ENCODE measurements at regions not wholly inside any gene's neighbourhood (a gene's known extent, or its start where the extent isn't known, plus 50 kb on each side); places are given as distances from the start of the nearest gene placed in this dataset.

GRCh38 chr2:84373391-84373790 lies 85.7 kb downstream of the SUCLG1 start:
- no peak overlapping the region for H3K27ac Mint-ChIP-seq
- H3K9me3 Mint-ChIP-seq = peaks cover 0 to 3% (median 0%) of the 10 kb centered on the region in 6 donors
- H3K4me3 Mint-ChIP-seq = no peak overlapping the region
- DNase-seq = no peak
- H3K36me3 Mint-ChIP-seq = peaks cover 0 to 3% (median 0%) of the 10 kb centered on the region in 3 donors
- H3K4me1 Mint-ChIP-seq = no peaks in the 10 kb centered on the region
- peaks cover 0 to 3% (median 0%) of the 10 kb centered on the region in 3 donors for H3K27me3 Mint-ChIP-seq (ENCODE audit: low read depth in 3 of 3)

DNA sequence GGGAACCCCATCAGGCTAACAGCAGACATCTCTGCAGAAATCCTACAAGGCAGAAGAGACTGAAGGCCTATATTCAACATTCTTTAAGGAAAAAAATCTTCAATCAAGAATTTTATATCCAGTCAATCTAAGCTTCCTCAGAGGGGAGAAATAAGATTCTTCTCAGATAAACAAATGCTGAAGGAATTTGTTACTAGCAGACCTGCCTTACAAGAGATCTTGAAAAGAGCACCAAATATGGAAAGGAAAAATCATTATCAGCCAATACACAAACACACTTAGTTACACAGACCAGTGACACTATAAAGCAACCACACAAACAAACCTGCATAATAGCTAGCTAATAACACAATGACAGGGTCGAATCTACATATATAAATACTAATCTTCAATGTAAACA lies 96.5 kb downstream of the SUCLG1 start:
- Mint-ChIP-seq H3K27ac (no peak overlapping the region), H3K36me3 (peaks cover 0 to 5% (median 0%) of the 10 kb centered on the region in 3 donors), H3K4me3 (no peak overlapping the region), H3K9me3 (peaks cover 11 to 33% (median 19%) of the 10 kb centered on the region in 6 donors), H3K4me1 (no peaks in the 10 kb centered on the region), H3K27me3 (ENCODE audit: low read depth in 3 of 3) (peaks cover 2 to 9% (median 8%) of the 10 kb centered on the region in 3 donors)
- DNase-seq = no peak

- H3K27ac Mint-ChIP-seq = no peak overlapping the region
- no peak for DNase-seq
- H3K4me3 Mint-ChIP-seq = no peak overlapping the region
- no peaks in the 10 kb centered on the region for H3K4me1 Mint-ChIP-seq
- peaks cover 0 to 4% (median 0%) of the 10 kb centered on the region in 6 donors for H3K9me3 Mint-ChIP-seq
- peaks cover 2 to 9% (median 4%) of the 10 kb centered on the region in 3 donors for H3K27me3 Mint-ChIP-seq (ENCODE audit: low read depth in 3 of 3)
- H3K36me3 Mint-ChIP-seq = no peaks in the 10 kb centered on the region
Measured at GRCh38 chr2:84338069-84338468, 121.0 kb downstream of the SUCLG1 start.

DNA sequence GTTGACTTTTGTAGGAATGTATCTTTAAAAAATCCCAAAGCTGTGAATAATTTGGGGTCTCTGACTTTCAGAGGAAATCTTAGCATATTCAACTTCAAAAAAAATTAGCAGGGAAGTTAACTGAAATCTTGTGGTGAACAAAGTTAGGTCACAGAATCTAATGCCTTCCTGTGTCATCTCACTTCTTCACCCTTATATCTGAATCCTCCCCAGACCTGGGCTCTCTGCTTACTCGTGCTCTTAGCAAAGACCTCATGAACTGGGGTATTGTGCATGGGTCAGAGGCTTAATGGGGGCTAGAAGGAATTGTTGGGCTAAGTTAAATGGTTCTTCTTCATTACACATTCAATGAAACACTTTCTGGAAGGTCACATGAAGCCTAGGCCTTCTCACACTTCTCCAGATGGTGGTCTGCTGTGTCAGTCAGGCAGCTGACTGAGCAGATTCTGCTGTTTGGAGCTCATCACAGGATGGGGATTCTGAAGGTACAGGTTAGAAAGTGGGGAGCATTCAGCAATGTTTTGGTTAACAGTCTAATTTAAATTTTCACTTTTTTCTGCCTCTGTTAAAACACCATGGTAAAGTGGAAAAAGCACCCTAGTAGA lies 131.3 kb downstream of the SUCLG1 start:
- Mint-ChIP-seq H3K36me3 (peaks cover 0 to 3% (median 3%) of the 10 kb centered on the region in 3 donors), H3K27me3 (ENCODE audit: low read depth in 3 of 3) (peaks cover 3 to 17% (median 5%) of the 10 kb centered on the region in 3 donors), H3K4me1 (peaks cover 38 to 39% of the 10 kb centered on the region in 2 donors), H3K4me3 (peak overlapping the region; percentile 20 to 72 (median 57)), H3K27ac (peak overlapping the region; percentile 36 to 81 (median 60)), H3K9me3 (peaks cover 0 to 9% (median 0%) of the 10 kb centered on the region in 6 donors)
- DNase-seq = peak in 1 of 3 donors; percentile 8

GRCh38 chr2:84326831-84327432 lies 132.1 kb downstream of the SUCLG1 start:
- Mint-ChIP-seq H3K4me3 (peak overlapping the region in 2 of 5 donors; percentile 61 to 72), H3K9me3 (peaks cover 0 to 4% (median 0%) of the 10 kb centered on the region in 6 donors), H3K36me3 (peaks cover 0 to 3% (median 3%) of the 10 kb centered on the region in 3 donors), H3K27ac (peak overlapping the region in 4 of 6 donors; percentile 19 to 70 (median 38)), H3K27me3 (ENCODE audit: low read depth in 3 of 3) (peaks cover 3 to 11% (median 5%) of the 10 kb centered on the region in 3 donors), H3K4me1 (peaks cover 38 to 39% of the 10 kb centered on the region in 2 donors)
- DNase-seq = no peak

- Mint-ChIP-seq H3K36me3 (no peaks in the 10 kb centered on the region), H3K4me3 (no peak overlapping the region), H3K27ac (no peak overlapping the region), H3K4me1 (peaks cover 27 to 29% of the 10 kb centered on the region in 2 donors), H3K27me3 (ENCODE audit: low read depth in 3 of 3) (peaks cover 2 to 5% (median 3%) of the 10 kb centered on the region in 3 donors), H3K9me3 (peaks cover 0 to 4% (median 0%) of the 10 kb centered on the region in 6 donors)
- no peak for DNase-seq
Measured at GRCh38 chr2:84323890-84324289, 135.2 kb downstream of the SUCLG1 start.

DNA sequence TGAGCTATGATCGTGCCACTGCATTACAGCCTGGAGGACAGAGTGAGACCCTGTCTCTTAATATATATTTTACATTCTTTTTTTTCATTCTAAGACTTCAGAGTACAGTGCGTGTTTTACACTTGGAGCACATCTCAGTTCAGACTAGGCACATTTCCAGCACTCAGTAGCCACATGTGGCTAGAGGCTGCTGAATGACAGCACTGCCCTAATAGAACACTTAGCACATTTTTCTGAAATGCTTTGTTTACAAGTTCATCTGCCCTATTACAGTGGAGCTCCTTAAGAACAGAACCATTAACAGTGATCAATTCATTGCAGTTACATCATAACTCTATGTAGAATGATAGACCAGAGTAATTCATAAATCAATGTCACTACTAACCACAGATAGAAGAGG lies 138.1 kb downstream of the SUCLG1 start:
- no peak for DNase-seq
- peaks cover 0 to 4% (median 0%) of the 10 kb centered on the region in 6 donors for H3K9me3 Mint-ChIP-seq
- no peaks in the 10 kb centered on the region for H3K36me3 Mint-ChIP-seq
- H3K27me3 Mint-ChIP-seq (ENCODE audit: low read depth in 3 of 3) = peaks cover 2 to 8% (median 2%) of the 10 kb centered on the region in 3 donors
- H3K4me1 Mint-ChIP-seq = peaks cover 0 to 3% of the 10 kb centered on the region in 2 donors
- no peak overlapping the region for H3K4me3 Mint-ChIP-seq
- H3K27ac Mint-ChIP-seq = no peak overlapping the region

DNA sequence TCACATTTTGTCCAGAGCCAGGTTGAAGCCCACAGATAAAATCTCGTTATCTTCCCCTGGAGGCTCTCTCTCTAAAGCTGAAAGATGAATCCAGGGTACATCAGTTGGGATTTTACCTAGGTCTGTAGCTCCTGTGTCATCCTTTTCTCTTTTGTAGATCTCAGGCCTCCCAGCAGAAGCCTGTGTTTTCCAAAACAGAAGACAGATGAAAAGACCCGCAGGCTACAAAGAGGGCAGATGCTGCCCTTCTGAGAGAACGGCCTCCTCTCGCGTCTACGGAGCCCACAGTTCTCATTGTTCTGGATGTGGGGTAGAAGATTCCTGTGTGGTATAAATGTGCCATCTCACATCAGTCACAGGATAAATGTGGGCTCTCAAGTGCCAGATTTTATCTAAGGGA lies 139.5 kb downstream of the SUCLG1 start:
- no peak for DNase-seq
- peaks cover 3 to 5% of the 10 kb centered on the region in 2 donors for H3K4me1 Mint-ChIP-seq
- no peaks in the 10 kb centered on the region for H3K9me3 Mint-ChIP-seq
- peaks cover 0 to 11% (median 2%) of the 10 kb centered on the region in 3 donors for H3K27me3 Mint-ChIP-seq (ENCODE audit: low read depth in 3 of 3)
- no peak overlapping the region for H3K27ac Mint-ChIP-seq
- H3K4me3 Mint-ChIP-seq = no peak overlapping the region
- no peaks in the 10 kb centered on the region for H3K36me3 Mint-ChIP-seq

- H3K27me3 Mint-ChIP-seq (ENCODE audit: low read depth in 3 of 3) = peaks cover 0 to 6% (median 0%) of the 10 kb centered on the region in 3 donors
- no peaks in the 10 kb centered on the region for H3K9me3 Mint-ChIP-seq
- no peak overlapping the region for H3K27ac Mint-ChIP-seq
- no peaks in the 10 kb centered on the region for H3K36me3 Mint-ChIP-seq
- H3K4me3 Mint-ChIP-seq = no peak overlapping the region
- peaks cover 3 to 5% of the 10 kb centered on the region in 2 donors for H3K4me1 Mint-ChIP-seq
- no peak for DNase-seq
Measured at GRCh38 chr2:84317135-84317534, 141.9 kb downstream of the SUCLG1 start.

DNA sequence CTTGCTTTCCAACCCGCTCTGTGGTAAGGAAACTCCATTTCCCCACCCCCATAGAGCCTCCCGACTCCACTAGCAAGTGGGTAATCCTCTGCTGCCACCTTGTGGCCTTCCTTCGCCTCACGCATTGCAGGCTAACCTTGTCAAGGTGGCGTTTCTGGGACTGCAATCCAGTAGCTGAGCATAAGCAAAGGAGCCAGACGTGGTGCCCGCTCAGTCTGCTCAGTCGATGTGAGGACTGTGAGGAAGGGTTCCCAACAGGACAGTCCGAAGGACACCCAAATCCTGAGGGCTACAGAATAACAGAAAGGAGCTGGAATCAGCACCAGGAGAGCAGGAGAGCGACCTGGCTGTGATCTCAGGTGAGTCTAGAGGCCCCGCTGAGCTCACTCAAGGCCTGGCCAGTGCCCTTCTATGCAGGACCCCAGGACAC lies 144.2 kb downstream of the SUCLG1 start:
- Mint-ChIP-seq H3K36me3 (no peaks in the 10 kb centered on the region), H3K4me3 (no peak overlapping the region), H3K27me3 (ENCODE audit: low read depth in 3 of 3) (peaks cover 0 to 6% (median 3%) of the 10 kb centered on the region in 3 donors), H3K27ac (peak overlapping the region in 1 of 6 donors; percentile 4), H3K4me1 (peaks cover 11 to 15% of the 10 kb centered on the region in 2 donors), H3K9me3 (no peaks in the 10 kb centered on the region)
- peak; percentile 43 to 59 (median 50) for DNase-seq

- Mint-ChIP-seq H3K36me3 (no peaks in the 10 kb centered on the region), H3K27ac (no peak overlapping the region), H3K4me3 (no peak overlapping the region), H3K27me3 (ENCODE audit: low read depth in 3 of 3) (peaks cover 0 to 6% (median 3%) of the 10 kb centered on the region in 3 donors), H3K9me3 (no peaks in the 10 kb centered on the region), H3K4me1 (peaks cover 11 to 15% of the 10 kb centered on the region in 2 donors)
- DNase-seq = no peak
Measured at GRCh38 chr2:84314250-84314649, 144.8 kb downstream of the SUCLG1 start.

DNA sequence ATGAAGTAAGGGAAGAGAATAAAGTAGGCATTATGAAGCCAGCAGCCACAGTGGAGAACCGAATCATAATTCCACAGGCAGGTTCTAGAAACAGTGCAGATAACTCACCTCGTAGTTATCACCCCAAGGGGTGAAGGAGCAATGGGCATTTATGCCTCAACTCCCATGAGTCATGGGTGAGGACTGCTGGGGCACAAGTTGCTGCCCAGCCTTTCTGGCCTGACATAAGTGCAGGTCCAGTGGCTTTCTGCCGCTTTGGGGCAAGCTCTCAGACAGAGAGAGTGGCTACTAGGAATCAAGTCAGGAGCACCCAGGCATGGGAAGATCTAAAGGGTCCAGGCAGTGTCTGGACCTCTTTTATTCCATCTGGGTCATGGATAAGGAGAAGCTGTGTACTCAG lies 149.8 kb downstream of the SUCLG1 start:
- Mint-ChIP-seq H3K27me3 (ENCODE audit: low read depth in 3 of 3) (peaks cover 2 to 9% (median 6%) of the 10 kb centered on the region in 3 donors), H3K9me3 (peaks cover 7 to 21% (median 11%) of the 10 kb centered on the region in 6 donors), H3K27ac (no peak overlapping the region), H3K36me3 (peaks cover 0 to 5% (median 0%) of the 10 kb centered on the region in 3 donors), H3K4me3 (no peak overlapping the region), H3K4me1 (peaks cover 8 to 9% of the 10 kb centered on the region in 2 donors)
- DNase-seq = no peak

GRCh38 chr2:84306361-84306760 lies 152.7 kb downstream of the SUCLG1 start:
- no peak for DNase-seq
- H3K4me3 Mint-ChIP-seq = no peak overlapping the region
- H3K9me3 Mint-ChIP-seq = peaks cover 7 to 21% (median 11%) of the 10 kb centered on the region in 6 donors
- peaks cover 6 to 8% of the 10 kb centered on the region in 2 donors for H3K4me1 Mint-ChIP-seq
- H3K36me3 Mint-ChIP-seq = peaks cover 0 to 5% (median 0%) of the 10 kb centered on the region in 3 donors
- peaks cover 2 to 9% (median 6%) of the 10 kb centered on the region in 3 donors for H3K27me3 Mint-ChIP-seq (ENCODE audit: low read depth in 3 of 3)
- H3K27ac Mint-ChIP-seq = no peak overlapping the region
